Muscle of arm (tissue), 1 donor: ENCODE measurements at regions not wholly inside any gene's neighbourhood (a gene's known extent, or its start where the extent isn't known, plus 50 kb on each side); places are given as distances from the start of the nearest gene placed in this dataset.
"Not testable (repeated sequence)": the region's sequence is repeated elsewhere in the genome, so short reads cannot be mapped to it uniquely, and the experiment has no call there.

Experiments
- DNase-seq: peaks from one replicate; pipeline ENCODE4 v3.0.0-alpha.2; 2013

- peak; percentile 32 for DNase-seq
Observed at GRCh38 chr12:87259391-87259790, 769.8 kb downstream of the C12orf50 start.

DNA sequence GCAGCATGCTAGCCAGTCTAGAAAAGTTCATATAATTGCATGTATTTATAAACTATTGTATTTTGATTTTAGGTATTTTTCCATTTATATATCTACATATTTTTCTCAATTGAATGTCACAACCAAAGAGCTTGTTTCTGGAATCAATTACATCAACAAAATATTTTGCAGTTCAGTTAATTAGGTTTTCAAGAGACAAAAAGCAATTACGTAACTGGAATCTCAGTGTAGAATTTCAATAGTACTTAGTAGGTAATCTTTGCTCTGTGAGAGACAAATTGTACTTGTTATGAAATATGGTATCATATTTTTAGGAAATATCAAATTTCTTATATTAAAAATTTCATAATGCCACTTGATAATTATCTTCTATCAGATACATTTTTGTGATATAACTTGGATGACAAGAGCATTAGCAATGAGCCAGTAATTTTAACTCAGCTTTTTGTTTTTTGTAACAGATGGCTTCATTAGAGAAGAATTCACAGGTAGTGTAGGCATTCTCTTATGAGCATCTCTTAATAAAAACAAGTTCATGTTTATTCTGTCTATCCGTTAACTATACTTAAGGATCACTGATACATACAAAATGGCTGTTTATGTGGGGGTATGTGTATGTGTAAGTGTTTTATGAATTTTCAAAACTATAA lies 774.7 kb downstream of the C12orf50 start:
- DNase-seq = no peak

- no peak for DNase-seq
Observed at GRCh38 chr12:87253157-87253556, 776.0 kb downstream of the C12orf50 start.

DNA sequence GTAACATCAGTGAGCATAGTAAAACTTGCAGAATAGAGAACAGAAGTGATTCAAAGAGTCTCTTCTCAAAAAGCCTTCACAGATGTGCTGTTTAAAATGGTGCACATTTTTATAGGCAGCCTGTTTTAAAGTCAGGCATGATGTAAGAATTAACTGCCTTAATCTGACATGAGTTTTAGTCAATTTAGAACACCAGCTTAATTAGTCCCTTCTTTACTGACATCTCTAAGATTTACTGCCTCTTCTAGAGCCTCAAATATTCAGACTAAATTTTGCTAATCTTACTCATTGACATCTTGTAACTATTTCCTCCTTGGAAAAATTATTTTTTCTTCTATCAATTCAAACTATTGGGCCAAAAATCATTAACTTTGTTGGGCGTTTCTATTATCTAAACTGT lies 782.5 kb downstream of the C12orf50 start:
- no peak for DNase-seq

GRCh38 chr12:87238466-87238865 lies 790.7 kb downstream of the C12orf50 start:
- DNase-seq = no peak

DNA sequence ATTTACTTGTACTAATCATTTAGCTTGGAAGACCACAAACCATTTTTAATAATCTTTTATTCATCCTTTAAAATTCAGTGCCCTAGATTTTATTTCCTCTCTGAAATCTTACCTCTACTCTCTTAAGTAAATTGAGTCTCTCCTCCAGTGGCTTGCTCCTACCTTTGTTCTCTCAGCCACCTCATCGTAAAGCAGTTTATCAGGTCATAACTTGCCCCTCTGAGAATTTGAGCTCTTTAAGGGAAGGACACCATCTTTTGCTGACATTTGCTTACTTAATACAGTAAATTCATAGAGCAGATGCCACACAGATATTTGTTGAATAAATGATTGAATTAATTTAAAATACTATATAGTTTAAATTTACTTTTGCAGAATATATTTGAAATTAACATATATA lies 794.3 kb downstream of the C12orf50 start:
- no peak for DNase-seq

GRCh38 chr12:87233671-87234070 lies 795.5 kb downstream of the C12orf50 start:
- DNase-seq = peak; percentile 37

DNA sequence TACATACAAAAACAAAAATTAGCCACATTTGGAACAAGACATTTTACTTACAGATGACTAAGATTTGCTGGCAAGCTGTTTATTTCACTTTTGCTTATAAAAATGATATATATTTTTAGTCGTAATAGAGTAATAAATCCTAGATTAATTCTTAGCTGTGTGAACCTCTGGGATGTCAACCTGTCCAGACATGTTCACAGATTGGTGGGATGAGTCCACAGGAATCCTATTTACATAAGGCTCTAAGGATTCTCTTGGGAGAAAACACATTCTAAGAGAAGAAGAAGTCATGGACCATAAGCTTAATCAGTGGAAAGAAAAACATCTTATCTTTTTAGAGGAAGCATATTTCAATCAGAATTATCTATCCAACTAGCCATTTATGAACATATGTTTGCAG lies 797.4 kb downstream of the C12orf50 start:
- no peak for DNase-seq

DNA sequence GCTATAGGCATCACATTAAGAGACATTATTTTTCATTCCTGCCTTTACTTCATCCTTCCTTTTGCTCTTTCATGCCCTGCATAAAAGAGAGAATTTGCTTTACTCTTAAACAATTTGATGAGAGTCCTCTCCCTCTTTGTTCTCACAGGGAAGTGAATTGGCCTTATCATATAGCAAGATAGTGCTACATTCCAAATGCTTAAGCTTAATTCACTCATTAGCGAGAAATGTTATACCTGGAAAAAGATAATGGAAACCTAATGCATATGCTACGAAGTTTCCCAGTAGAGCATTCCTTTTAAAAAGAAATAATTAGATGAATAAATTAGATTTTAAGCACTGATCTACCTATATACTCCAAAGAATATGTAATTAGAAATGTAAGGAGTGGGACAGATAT lies 798.8 kb downstream of the C12orf50 start:
- DNase-seq = no peak

DNA sequence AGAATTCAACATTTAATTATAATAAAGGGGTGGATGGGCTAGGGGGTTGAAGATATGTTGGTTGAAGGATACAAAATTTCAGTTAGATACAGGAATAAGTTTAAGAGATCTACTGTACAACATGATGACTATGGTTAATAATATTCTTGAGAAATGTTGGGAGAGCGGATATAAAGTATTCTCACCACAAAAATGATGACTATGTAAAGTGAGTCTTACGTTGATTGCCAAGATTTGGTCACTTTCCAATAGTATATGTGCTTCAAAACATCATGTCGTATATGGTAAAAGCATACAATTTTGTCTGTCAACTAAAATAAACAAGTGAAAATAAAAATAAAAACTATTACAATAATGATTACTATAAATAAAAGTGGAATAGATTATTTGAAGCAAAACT lies 802.0 kb downstream of the C12orf50 start:
- no peak for DNase-seq

DNA sequence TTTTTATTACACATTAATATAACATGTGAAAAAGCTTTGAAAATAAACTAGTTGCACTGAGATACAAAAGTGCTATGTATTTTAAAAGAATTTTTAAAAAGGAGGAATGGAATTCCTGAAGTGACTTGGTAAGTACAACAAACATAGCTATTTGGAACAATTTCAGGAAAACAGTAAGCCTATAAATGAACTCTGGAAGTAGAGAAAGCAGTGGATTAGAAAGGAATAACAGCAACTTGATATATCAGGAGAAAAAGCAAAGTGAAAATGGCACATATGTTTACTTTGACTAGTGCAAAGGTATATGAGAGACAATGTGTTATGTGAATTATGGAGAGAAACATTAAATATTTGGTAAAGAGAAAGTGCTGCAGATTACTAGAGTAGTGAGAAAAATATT lies 811.7 kb downstream of the C12orf50 start:
- DNase-seq = no peak

GRCh38 chr12:87216436-87216835 lies 812.8 kb downstream of the C12orf50 start:
- peak; percentile 25 for DNase-seq

- DNase-seq = no peak
Observed at GRCh38 chr12:87202189-87202588, 827.0 kb downstream of the C12orf50 start.

DNA sequence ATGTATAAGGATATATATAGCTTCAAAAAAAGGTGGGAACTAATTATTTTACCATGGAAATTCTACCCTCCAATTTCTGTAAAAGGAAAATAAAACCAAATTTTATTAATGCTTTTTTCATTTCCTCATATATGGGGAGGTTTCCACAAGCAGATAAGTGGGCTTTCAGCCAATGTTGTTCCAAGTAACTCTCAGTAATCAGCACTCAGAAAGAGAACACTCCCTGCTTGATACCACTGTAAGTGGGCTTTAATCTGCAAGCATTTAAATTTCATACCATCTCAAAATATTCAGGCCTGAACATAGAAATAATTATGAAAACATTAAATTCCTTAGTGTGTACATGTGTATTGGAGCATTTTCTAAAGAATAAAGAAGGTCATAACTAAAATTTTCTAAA lies 827.6 kb downstream of the C12orf50 start:
- no peak for DNase-seq

DNA sequence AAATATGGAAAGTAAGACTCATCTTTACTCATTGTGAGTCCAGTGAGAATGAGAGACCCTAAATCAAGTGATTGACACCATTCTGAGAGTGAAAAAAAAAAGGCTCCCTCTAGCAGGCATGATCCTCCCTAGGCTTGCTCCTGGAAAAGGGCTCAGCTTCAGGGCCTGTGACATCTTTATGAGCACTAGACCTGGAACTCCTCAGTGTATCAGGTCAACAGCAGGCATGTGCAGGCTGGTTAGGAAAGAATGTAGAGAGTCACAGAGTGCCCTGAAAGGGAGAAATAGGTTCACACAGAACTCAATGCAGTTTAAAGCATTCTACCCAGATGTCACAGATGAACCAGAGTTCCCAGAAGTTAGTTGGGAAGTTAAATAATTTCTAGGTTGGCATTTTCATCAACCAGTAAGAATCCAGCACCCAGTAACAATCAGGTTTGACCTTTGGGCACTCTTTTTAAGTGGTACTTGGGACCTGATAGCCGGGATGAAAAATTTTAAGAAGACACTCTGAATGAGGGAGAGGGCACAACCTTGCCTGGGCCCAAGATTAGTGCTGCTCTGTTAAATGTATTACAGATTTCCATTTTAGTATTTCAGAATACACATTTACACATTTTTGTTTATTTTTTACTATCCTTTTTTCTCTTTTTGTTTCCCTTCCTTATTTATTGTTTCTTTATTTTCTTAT lies 828.8 kb downstream of the C12orf50 start:
- DNase-seq = no peak

DNA sequence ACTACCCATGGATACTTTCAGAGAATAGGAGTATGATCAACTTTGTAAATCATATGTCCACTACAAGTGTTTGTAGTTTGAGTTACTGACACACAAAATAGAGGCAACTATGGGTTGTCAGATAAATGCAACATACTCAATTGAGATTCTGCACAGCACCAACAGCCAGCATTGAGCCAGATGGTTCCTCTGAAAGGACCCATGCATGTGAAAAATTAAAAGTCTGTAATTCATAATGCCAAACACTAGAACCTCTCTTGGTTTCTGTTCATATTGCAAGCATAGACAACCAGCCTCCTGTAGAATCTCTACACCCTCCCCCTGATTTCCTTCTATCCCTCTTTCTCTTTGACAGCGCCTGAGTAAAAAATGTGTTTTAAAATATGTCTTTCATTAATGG lies 831.0 kb downstream of the C12orf50 start:
- no peak for DNase-seq

- DNase-seq = peak; percentile 30
Observed at GRCh38 chr12:87196321-87196720, 832.9 kb downstream of the C12orf50 start.

DNA sequence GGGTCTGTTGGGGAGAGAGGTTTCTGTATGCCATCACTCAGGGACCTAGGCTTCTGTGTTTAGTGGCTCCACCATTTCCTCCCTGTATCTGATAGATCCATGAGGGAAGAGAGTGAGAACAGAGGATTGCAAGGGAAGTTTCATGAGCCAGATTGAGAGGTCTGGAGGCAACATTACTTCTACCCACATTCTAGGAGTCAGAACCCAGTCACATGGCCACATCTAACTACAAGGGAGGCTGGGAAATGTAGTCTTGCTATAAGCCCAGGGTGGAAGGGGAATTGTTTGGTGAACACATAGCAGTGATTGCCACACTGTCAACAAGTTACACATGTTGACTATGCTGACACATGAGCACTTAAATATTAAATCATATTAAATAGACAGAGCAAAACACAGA lies 834.8 kb downstream of the C12orf50 start:
- not testable (repeated sequence) for DNase-seq

DNA sequence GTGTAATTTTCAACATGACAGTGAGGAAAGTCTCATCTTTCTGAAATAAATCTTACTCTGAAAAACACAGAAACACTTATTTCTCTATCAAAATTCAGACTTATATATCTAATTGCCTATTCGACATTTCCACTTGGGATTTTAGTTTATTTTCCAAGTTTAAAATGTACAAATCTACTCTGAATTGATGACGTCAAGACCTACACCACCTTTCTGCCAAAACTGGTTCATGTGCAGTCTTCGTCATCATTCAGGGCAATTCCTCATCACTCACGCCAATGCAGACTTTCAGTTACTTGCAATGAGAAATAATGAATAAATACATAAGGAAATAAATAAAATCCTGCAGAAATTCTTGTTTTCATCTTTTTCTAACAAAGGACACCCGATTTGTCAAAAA lies 843.8 kb downstream of the C12orf50 start:
- no peak for DNase-seq

- no peak for DNase-seq
Observed at GRCh38 chr12:87182696-87183233, 846.4 kb downstream of the C12orf50 start.

- no peak for DNase-seq
Observed at GRCh38 chr12:87171356-87171755, 857.8 kb downstream of the C12orf50 start.

- DNase-seq = no peak
Observed at GRCh38 chr12:87169010-87169409, 860.2 kb downstream of the C12orf50 start.

- DNase-seq = no peak
Observed at GRCh38 chr12:87165733-87166375, 863.3 kb downstream of the C12orf50 start.
